A673 (cell line): ENCODE measurements at regions not wholly inside any gene's neighbourhood (a gene's known extent, or its start where the extent isn't known, plus 50 kb on each side); places are given as distances from the start of the nearest gene placed in this dataset.

Experiments
- BruUV-seq: library from RNA; stranded (reverse); fragments of 400-500 nt; replicated peaks from 2 replicates; lab custom pipeline; 2021; lab: Mats Ljungman, UMichigan
- CTCF ChIA-PET: fragments of 300-600 bp; sonication (Branson Sonifier 250); formaldehyde crosslinking; loops from one replicate; lab custom pipeline; 2022; ENCODE audit warnings: antibody characterized with exemption; lab: Charles Lee
- POLR2A ChIA-PET: fragments of 300-600 bp; sonication (Branson Sonifier 250); formaldehyde crosslinking; loops from one replicate; lab custom pipeline; 2022; ENCODE audit warnings: antibody characterized with exemption; ENCODE audit not compliant: low non-redundant PET; lab: Charles Lee
- DNase-seq: peaks from one replicate; pipeline ENCODE4 v3.0.0-alpha.2; 2015; ENCODE audit warnings: low spot score
- H3K27ac ChIP-seq: fragments of 200-600 bp; sonication (generic); 2 replicates; pipeline ENCODE4 v1.5.1; 2016; ENCODE audit warnings: mixed run types, low read depth, mild to moderate bottlenecking, mixed read lengths, antibody characterized with exemption, low read length; ENCODE audit not compliant: poor library complexity, severe bottlenecking
- H3K27me3 ChIP-seq: fragments of 200-600 bp; sonication (generic); replicated peaks from 2 replicates; pipeline ENCODE4 v1.6.1; 2017; ENCODE audit warnings: mixed run types, low read depth, mild to moderate bottlenecking, mixed read lengths, antibody characterized with exemption, low read length; ENCODE audit not compliant: insufficient read depth, poor library complexity
- H3K36me3 ChIP-seq: fragments of 200-600 bp; sonication (generic); 2 replicates; pipeline ENCODE4 v1.6.1; 2016; ENCODE audit warnings: mixed run types, mild to moderate bottlenecking, mixed read lengths, antibody characterized with exemption, low read length; ENCODE audit not compliant: insufficient read depth, poor library complexity, severe bottlenecking
- H3K4me1 ChIP-seq: fragments of 200-600 bp; sonication (generic); 2 replicates; pipeline ENCODE4 v1.6.1; 2017; ENCODE audit warnings: mixed run types, mild to moderate bottlenecking, mixed read lengths, antibody characterized with exemption, low read length; ENCODE audit not compliant: insufficient read depth, poor library complexity, severe bottlenecking
- H3K4me3 ChIP-seq: fragments of 200-600 bp; sonication (generic); 2 replicates; pipeline ENCODE4 v1.5.1; 2016; ENCODE audit warnings: low read depth, mixed run types, mild to moderate bottlenecking, mixed read lengths, low read length; ENCODE audit not compliant: poor library complexity, severe bottlenecking
- H3K9me3 ChIP-seq: fragments of 200-600 bp; sonication (generic); 2 replicates; pipeline ENCODE4 v1.6.1; 2016; ENCODE audit warnings: mixed run types, low read depth, mild to moderate bottlenecking, mixed read lengths, antibody characterized with exemption, low read length; ENCODE audit not compliant: poor library complexity, severe bottlenecking
- EZH2 ChIP-seq: fragments of 200-600 bp; sonication (generic); IDR thresholded peaks from 2 replicates; pipeline ENCODE4 v1.6.1; 2017; ENCODE audit warnings: borderline replicate concordance, low read depth, mild to moderate bottlenecking, mixed read lengths, antibody characterized with exemption, low read length; ENCODE audit not compliant: poor library complexity, severe bottlenecking
- intact Hi-C: fragments of 100-400 bp; cut with micrococcal nuclease; formaldehyde crosslinking; loops from one replicate; pipeline ENCODE4 v1.10.0; 2022; ENCODE audit not compliant: unreplicated experiment
- TF ChIP-seq, protein P1 (sequence below): fragments of 300-800, 200-600 bp; sonication (generic); conservative IDR thresholded peaks from 2 replicates; pipeline ENCODE4 v1.5.1; 2017; ENCODE audit warnings: low read depth, mild to moderate bottlenecking, antibody characterized with exemption, low read length, moderate library complexity, mixed read lengths

DNA sequence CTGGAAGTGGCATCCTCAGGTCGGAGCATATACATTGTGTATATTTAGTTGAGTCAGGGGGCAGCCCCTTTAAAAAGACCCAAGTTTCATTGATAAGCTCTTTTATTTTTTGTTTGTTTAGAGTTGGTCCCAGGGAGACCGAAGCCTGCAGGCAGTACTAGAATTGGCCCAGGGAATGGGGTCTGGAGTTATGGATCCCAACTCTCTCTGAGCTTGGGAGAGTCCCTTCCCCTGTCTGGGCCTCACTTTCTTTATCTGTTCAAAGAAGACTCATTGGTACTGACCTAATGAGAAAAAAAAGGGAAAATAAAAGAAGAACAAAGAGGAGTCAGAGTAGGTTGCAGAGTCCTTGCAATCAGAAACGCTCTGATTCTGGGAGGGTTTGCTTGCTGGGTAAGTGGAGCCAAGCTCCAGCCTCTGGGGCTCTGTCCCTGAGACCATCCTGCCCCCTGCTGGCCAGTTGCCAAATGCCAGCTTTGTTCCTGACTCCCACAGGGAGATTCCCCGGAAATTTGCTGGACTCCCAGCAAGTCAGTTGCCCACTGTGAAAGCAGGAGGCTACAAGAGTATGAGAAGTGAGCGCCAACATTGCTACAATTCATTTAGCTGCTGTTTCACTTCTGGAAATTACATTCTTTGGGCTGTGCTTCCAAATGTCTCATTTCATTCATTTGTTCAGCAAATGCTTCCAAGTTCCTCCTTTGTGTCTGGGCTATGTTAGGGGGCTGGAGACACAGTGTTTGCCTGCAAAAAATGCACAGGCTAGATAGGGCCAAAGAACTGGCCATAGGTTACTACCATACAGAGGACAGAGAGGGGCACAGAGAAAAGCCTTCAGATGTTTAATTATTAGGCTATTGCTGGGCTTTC lies 156.2 kb downstream of the MELK start:
- DNase-seq = peak; percentile 86
- no peaks in the 10 kb centered on the region for H3K36me3 ChIP-seq
- H3K27ac ChIP-seq = no peak overlapping the region
- H3K27me3 ChIP-seq = no peaks in the 10 kb centered on the region
- ChIA-PET POLR2A (no interaction called here), CTCF (interaction anchor here (0.5 to 1.5 kb wide), 7 partner anchors 34 to 469 kb away, joined by 3 to 26 read pairs (median 7); no protein-coding TSS in a partner anchor)
- BruUV-seq = no TSS peak
- H3K4me3 ChIP-seq = no peak overlapping the region
- intact Hi-C loops = loop anchor here (5.0 kb wide), 2 partner anchors 97 to 322 kb away; no protein-coding TSS in a partner anchor
- TF ChIP-seq, protein P1, sequence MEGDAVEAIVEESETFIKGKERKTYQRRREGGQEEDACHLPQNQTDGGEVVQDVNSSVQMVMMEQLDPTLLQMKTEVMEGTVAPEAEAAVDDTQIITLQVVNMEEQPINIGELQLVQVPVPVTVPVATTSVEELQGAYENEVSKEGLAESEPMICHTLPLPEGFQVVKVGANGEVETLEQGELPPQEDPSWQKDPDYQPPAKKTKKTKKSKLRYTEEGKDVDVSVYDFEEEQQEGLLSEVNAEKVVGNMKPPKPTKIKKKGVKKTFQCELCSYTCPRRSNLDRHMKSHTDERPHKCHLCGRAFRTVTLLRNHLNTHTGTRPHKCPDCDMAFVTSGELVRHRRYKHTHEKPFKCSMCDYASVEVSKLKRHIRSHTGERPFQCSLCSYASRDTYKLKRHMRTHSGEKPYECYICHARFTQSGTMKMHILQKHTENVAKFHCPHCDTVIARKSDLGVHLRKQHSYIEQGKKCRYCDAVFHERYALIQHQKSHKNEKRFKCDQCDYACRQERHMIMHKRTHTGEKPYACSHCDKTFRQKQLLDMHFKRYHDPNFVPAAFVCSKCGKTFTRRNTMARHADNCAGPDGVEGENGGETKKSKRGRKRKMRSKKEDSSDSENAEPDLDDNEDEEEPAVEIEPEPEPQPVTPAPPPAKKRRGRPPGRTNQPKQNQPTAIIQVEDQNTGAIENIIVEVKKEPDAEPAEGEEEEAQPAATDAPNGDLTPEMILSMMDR = peak; percentile 93
- no peak for TF ChIP-seq EZH2
- H3K9me3 ChIP-seq = no peaks in the 10 kb centered on the region
- H3K4me1 ChIP-seq = peaks cover 4% of the 10 kb centered on the region

DNA sequence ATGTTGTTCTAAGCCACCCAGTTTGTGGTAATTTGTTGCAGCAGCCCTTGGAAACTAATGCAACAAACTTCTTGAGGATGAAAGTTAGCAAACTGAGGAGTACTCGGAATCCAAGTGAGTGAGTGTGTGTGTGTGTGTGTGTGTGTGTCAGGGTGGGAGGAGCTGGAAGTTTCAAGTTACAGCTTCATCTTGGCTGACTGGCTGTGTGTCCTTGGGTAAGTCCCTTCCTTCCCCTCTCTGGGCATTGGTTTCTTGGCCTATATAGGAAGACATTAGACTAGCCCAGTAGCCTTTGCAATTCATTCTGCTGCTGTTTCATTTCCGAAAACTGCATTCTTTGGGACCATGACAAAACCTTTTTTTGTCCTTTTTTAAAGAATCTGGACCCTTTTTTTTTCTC lies 157.2 kb downstream of the MELK start:
- ChIA-PET POLR2A (no interaction called here), CTCF (no interaction called here)
- Histone ChIP-seq H3K4me3 (no peak overlapping the region), H3K27ac (no peak overlapping the region), H3K9me3 (no peaks in the 10 kb centered on the region), H3K4me1 (peaks cover 4% of the 10 kb centered on the region), H3K36me3 (no peaks in the 10 kb centered on the region), H3K27me3 (no peaks in the 10 kb centered on the region)
- intact Hi-C loops = loop anchor here (5.0 kb wide), 2 partner anchors 98 to 323 kb away; no protein-coding TSS in a partner anchor
- no TSS peak for BruUV-seq
- no peak for TF ChIP-seq EZH2
- TF ChIP-seq, protein P1 = no peak
- no peak for DNase-seq

DNA sequence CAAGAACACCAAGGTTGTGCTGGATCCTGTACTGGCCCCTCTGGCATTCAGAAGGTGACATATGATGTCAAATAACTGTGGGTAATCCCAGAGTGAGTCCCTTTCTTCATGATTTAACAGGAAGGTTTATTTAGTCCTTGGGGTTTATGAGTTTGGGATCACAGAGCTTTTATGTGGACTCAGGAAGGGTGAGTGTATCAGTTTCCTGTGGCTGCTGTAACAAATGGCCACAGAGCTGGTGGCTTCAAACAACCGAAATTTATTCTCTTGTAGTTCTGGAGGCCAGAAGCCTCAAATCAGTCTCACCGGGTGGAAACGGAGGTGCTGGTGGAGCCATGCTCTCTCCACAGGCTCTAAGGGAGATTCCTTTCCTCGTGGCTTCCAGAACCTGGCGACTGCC lies 157.7 kb downstream of the MELK start:
- BruUV-seq = no TSS peak
- no peak overlapping the region for H3K4me3 ChIP-seq
- TF ChIP-seq EZH2 = no peak
- TF ChIP-seq, protein P1 = no peak
- no peaks in the 10 kb centered on the region for H3K9me3 ChIP-seq
- no peak for DNase-seq
- intact Hi-C loops = no loop called here
- no peaks in the 10 kb centered on the region for H3K36me3 ChIP-seq
- ChIA-PET CTCF (no interaction called here), POLR2A (no interaction called here)
- peaks cover 4% of the 10 kb centered on the region for H3K4me1 ChIP-seq
- no peaks in the 10 kb centered on the region for H3K27me3 ChIP-seq
- H3K27ac ChIP-seq = no peak overlapping the region
